ENCODE measurements at regions not wholly inside any gene's neighbourhood (a gene's known extent, or its start where the extent isn't known, plus 50 kb on each side); places are given as distances from the start of the nearest gene placed in this dataset.

DNA sequence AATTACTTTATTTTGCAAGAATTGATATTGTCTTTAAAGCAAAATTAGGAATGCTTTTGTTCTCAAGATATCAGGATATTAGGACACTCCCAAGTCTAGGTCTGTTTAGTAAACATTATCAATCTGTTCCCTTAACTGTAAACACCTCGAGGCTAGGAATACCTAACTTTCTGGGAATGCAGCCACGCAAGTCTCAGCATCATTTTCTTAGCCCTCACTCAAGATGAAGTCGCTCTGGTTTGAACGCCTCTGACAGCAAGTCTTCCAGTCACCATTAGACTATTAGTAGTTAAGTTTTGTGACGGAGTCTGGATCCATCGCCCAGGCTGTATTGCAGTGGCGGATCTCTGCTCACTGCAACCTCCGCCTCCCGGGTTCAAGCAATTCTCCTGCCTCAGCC, 128.0 kb upstream of the MYO3A start:
- Histone ChIP-seq H3K27ac (no peak overlapping the region), H3K4me1 (ENCODE audit: control insufficient read depth in 1 of 2, insufficient read depth in 1 of 2, low read depth in 1 of 2, low read length in 1 of 2) (no peaks in the 10 kb centered on the region), H3K27me3 (no peaks in the 10 kb centered on the region), H3K9me3 (no peaks in the 10 kb centered on the region), H3K36me3 (no peaks in the 10 kb centered on the region), H3K4me3 (ENCODE audit: low read depth in 1 of 2, low read length in 1 of 2) (no peak overlapping the region)
- TF ChIP-seq, protein P1, sequence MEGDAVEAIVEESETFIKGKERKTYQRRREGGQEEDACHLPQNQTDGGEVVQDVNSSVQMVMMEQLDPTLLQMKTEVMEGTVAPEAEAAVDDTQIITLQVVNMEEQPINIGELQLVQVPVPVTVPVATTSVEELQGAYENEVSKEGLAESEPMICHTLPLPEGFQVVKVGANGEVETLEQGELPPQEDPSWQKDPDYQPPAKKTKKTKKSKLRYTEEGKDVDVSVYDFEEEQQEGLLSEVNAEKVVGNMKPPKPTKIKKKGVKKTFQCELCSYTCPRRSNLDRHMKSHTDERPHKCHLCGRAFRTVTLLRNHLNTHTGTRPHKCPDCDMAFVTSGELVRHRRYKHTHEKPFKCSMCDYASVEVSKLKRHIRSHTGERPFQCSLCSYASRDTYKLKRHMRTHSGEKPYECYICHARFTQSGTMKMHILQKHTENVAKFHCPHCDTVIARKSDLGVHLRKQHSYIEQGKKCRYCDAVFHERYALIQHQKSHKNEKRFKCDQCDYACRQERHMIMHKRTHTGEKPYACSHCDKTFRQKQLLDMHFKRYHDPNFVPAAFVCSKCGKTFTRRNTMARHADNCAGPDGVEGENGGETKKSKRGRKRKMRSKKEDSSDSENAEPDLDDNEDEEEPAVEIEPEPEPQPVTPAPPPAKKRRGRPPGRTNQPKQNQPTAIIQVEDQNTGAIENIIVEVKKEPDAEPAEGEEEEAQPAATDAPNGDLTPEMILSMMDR (IDR thresholded peaks at IDR 0.05), result no peak

DNA sequence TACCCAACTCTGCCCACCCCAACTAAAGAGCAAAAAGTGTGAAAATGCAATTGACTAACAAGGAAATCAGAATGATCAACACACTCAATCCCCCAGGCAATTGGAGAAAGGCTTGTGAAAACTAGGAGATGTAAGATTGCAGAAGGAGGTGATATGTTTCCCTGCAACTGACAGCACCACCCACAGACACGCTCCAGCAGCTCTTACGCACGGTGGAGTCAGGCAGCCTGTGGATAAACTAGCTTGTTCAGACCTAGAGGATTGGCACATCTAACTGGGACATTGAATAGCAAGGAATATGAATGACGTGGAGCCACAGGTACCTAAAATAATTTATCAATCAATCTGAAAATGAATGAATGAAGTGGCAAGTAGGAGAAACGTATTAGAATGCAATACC, 125.7 kb upstream of the MYO3A start:
- H3K36me3 ChIP-seq, result no peaks in the 10 kb centered on the region
- H3K27ac ChIP-seq, result no peak overlapping the region
- H3K9me3 ChIP-seq, result no peaks in the 10 kb centered on the region
- H3K4me1 ChIP-seq (ENCODE audit: control insufficient read depth in 1 of 2, insufficient read depth in 1 of 2, low read depth in 1 of 2, low read length in 1 of 2), result no peaks in the 10 kb centered on the region
- no peak overlapping the region for H3K4me3 ChIP-seq (ENCODE audit: low read depth in 1 of 2, low read length in 1 of 2)
- TF ChIP-seq, protein P1 (IDR thresholded peaks at IDR 0.05), result no peak
- H3K27me3 ChIP-seq, result no peaks in the 10 kb centered on the region

DNA sequence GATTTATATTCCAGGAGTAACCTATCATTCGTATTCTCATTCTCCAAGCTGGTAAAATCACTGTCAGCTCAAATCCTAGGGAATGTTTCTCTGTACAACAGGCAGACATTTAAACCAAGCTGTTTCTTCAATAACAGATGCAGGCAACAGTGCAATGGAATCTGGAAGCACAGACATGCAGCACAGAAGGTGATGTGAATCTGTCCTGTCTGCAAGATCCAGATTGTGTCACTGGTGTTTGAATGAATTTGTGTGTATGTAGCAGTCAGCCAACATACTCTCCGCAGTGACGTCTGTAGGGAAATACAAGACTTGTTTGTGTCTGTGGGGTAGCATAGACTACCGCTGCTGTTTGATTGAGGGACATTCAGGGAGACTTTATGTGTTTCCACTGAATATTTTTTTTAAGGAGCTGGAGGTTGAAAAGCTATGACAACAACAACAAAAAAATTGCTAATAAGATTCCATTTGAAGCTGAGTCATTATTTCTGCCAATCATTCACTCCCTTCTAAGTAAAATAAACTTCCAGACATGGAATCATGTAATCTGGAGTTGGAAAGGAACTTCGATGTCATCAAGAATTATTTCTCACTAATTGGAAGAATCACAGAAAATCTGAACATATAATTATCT, 122.9 kb upstream of the MYO3A start:
- no peak overlapping the region for H3K27ac ChIP-seq
- TF ChIP-seq, protein P1 (IDR thresholded peaks at IDR 0.05), result no peak
- H3K27me3 ChIP-seq, result no peaks in the 10 kb centered on the region
- no peaks in the 10 kb centered on the region for H3K4me1 ChIP-seq (ENCODE audit: control insufficient read depth in 1 of 2, insufficient read depth in 1 of 2, low read depth in 1 of 2, low read length in 1 of 2)
- H3K4me3 ChIP-seq (ENCODE audit: low read depth in 1 of 2, low read length in 1 of 2), result no peak overlapping the region
- H3K36me3 ChIP-seq, result no peaks in the 10 kb centered on the region
- no peaks in the 10 kb centered on the region for H3K9me3 ChIP-seq

DNA sequence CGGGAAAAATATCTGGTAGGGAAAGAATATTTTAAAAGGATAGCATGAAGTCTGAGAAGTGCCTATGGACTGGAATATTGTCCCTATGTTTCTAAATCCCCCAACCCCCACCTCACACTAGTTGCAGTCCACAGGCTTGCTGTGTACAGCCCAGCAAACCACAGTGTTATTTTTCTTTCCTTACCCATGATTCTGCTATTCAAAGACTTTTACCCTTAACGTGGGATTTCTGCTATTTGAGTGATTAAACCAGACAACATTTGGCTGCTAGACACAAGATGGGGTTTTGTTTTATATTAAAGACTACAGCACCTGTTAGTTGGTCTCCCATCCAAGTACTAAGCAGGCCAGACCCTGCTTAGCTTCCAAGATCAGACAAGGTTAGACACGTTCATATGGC, 120.5 kb upstream of the MYO3A start:
- Histone ChIP-seq H3K27ac (no peak overlapping the region), H3K4me3 (ENCODE audit: low read depth in 1 of 2, low read length in 1 of 2) (no peak overlapping the region), H3K9me3 (no peaks in the 10 kb centered on the region), H3K4me1 (ENCODE audit: control insufficient read depth in 1 of 2, insufficient read depth in 1 of 2, low read depth in 1 of 2, low read length in 1 of 2) (no peaks in the 10 kb centered on the region), H3K36me3 (no peaks in the 10 kb centered on the region), H3K27me3 (no peaks in the 10 kb centered on the region)
- TF ChIP-seq, protein P1 (IDR thresholded peaks at IDR 0.05), result no peak

DNA sequence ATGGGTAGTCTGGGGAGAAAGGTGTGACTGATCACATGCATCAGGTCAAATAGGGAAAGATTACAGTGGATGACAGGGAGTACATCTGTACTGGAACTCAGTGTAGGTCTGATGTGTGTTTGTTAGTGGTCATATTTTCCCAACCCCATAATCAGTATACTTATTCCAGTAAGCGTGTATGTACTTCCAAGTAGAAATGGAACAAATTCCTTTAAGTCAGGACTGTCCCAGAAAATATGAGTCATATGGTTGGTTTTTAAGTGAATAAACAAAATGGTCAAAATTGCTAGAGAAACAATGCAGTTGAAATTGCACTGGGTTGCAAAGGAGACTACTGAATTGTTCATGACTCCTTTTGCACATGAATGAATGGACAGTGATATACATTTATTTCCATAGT, 118.8 kb upstream of the MYO3A start:
- Histone ChIP-seq H3K27me3 (no peaks in the 10 kb centered on the region), H3K4me3 (ENCODE audit: low read depth in 1 of 2, low read length in 1 of 2) (no peak overlapping the region), H3K36me3 (no peaks in the 10 kb centered on the region), H3K4me1 (ENCODE audit: control insufficient read depth in 1 of 2, insufficient read depth in 1 of 2, low read depth in 1 of 2, low read length in 1 of 2) (no peaks in the 10 kb centered on the region), H3K9me3 (no peaks in the 10 kb centered on the region), H3K27ac (no peak overlapping the region)
- TF ChIP-seq, protein P1 (IDR thresholded peaks at IDR 0.05), result no peak
